OCI-LY3 (cell line): ENCODE measurements at regions not wholly inside any gene's neighbourhood (a gene's known extent, or its start where the extent isn't known, plus 50 kb on each side); places are given as distances from the start of the nearest gene placed in this dataset.

Source experiments
- H2AFZ ChIP-seq: fragments of 200-600, 300-600 bp; shearing (Covaris generic); 2 replicates; pipeline ENCODE4 v1.6.0; 2014; ENCODE audit warnings: antibody characterized with exemption, low read depth, low read length
- H3K27ac ChIP-seq: fragments of 200-600, 300-600 bp; sonication (generic); 2 replicates; pipeline ENCODE4 v1.5.1; 2014; ENCODE audit warnings: mild to moderate bottlenecking, low read length, moderate library complexity, mixed read lengths
- H3K27me3 ChIP-seq: fragments of 200-600, 300-600 bp; sonication (generic); 2 replicates; pipeline ENCODE4 v1.6.1; 2014; ENCODE audit warnings: low read depth, low read length, mixed read lengths
- H3K36me3 ChIP-seq: fragments of 200-600, 300-600 bp; sonication (generic); replicated peaks from 2 replicates; pipeline ENCODE3; 2014; ENCODE audit warnings: low read depth, low read length, mixed read lengths
- H3K4me1 ChIP-seq: fragments of 300-600, 200-600 bp; sonication (generic); 2 replicates; pipeline ENCODE4 v1.6.1; 2014; ENCODE audit warnings: low read length, mixed read lengths
- H3K4me2 ChIP-seq: fragments of 200-600, 300-600 bp; sonication (generic); 2 replicates; pipeline ENCODE4 v1.6.1; 2014; ENCODE audit warnings: low read length, mixed read lengths
- H3K4me3 ChIP-seq: fragments of 300-600, 200-600 bp; sonication (generic); 2 replicates; pipeline ENCODE4 v1.5.1; 2014; ENCODE audit warnings: antibody characterized with exemption, mild to moderate bottlenecking, low read length, moderate library complexity
- H3K79me2 ChIP-seq: fragments of 300-600, 200-600 bp; shearing (Covaris generic); 2 replicates; pipeline ENCODE4 v1.6.1; 2014; ENCODE audit warnings: mild to moderate bottlenecking, low read length, mixed read lengths
- H3K9ac ChIP-seq: fragments of 300-600, 200-600 bp; shearing (Covaris generic); 2 replicates; pipeline ENCODE4 v1.6.0; 2014; ENCODE audit warnings: mild to moderate bottlenecking, low read length, moderate library complexity
- H3K9me3 ChIP-seq: fragments of 200-600, 300-600 bp; shearing (Covaris generic); 2 replicates; pipeline ENCODE4 v1.6.1; 2014; ENCODE audit warnings: low read length, mixed read lengths; ENCODE audit not compliant: insufficient read depth
- H4K20me1 ChIP-seq: fragments of 200-600, 300-600 bp; sonication (generic); 2 replicates; pipeline ENCODE4 v1.6.1; 2016; ENCODE audit warnings: low read length, mixed read lengths; ENCODE audit not compliant: insufficient read depth
- CTCF ChIP-seq: fragments of 200-600, 300-600 bp; sonication (generic); IDR thresholded peaks from 2 replicates; pipeline ENCODE4 v1.5.1; 2014; ENCODE audit warnings: antibody characterized with exemption, low read length, low read depth
- EZH2phosphoT487 ChIP-seq: fragments of 200-600 bp; shearing (Covaris generic); IDR thresholded peaks from 2 replicates; pipeline ENCODE4 v1.6.1; 2018; ENCODE audit warnings: antibody characterized with exemption, mixed run types, low read depth

DNA sequence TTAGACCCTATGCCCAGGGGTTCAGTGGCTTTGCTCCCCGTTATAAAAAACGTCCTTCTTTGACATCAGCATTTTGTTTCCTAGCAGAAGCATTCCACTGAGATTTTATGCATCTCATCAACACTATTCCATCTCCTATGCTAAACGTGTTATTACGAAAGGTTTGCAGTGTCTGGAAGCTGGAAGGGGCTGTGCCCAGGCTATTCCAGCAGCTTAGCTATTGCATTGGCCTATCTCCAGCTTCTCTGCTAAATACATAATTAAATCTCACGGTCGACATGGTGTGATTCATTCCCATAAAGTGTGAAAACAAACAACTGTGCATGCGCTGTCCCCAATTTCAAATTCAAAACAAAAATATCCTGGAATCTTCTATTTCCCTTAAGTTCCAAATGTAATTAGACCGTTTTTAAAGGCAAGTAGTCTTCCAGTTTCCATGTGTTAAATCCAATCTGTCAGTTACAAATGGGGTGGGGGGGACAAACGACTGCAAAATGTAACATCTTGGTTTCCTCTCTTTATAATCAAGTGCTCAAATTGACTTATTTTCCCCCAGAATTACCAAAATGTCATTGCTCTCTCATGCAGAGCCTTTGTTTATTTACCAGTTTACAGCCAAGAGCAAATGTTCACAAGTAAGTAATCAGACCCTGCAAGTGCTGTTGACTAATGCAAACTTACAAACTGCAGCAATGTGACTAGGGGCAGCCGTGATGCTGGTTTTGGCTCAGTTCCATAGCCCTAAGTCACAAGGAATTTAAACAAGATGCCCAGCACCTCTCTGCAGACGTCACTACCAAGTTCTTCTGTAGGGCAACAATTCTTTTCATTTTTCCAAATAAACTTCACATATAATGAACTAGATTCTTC is 212.3 kb upstream of the RORB start:
- H3K4me2 ChIP-seq: no peak overlapping the region
- TF ChIP-seq EZH2phosphoT487 (no peak), CTCF (no peak)
- H3K27ac ChIP-seq: no peak overlapping the region
- H3K9ac ChIP-seq: no peak overlapping the region
- no peaks in the 10 kb centered on the region for H3K36me3 ChIP-seq
- H3K27me3 ChIP-seq: no peaks in the 10 kb centered on the region
- no peak overlapping the region for H3K4me3 ChIP-seq
- H3K4me1 ChIP-seq: peaks cover 14% of the 10 kb centered on the region
- H3K79me2 ChIP-seq: no peaks in the 10 kb centered on the region
- no peak overlapping the region for H2AFZ ChIP-seq
- H4K20me1 ChIP-seq: no peaks in the 10 kb centered on the region
- H3K9me3 ChIP-seq: no peaks in the 10 kb centered on the region

- TF ChIP-seq EZH2phosphoT487: no peak
- H2AFZ ChIP-seq: no peak overlapping the region
Measured at GRCh38 chr9:74293479-74293878, 203.7 kb upstream of the RORB start.

DNA sequence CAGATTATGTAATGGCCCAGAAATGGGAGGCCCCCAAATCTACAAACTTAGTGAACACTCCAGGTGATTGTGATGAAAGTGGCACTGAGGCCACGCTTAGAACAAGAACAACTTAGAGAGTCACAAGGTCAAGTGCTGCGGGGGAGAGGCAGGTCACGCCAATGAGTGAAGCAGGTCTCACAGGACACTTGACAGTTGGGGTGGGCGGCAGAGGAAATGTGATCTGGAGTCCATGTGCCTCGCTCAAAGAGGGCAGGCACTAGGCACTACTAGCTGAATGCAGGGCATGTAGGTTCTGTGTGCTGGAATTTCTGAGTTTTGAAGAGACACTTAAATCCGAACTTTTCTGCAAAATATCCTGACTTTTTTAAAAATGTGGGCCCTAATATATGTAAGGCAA is 193.2 kb upstream of the RORB start:
- no peaks in the 10 kb centered on the region for H3K9me3 ChIP-seq
- H2AFZ ChIP-seq: no peak overlapping the region
- no peak overlapping the region for H3K9ac ChIP-seq
- H3K4me2 ChIP-seq: no peak overlapping the region
- H3K36me3 ChIP-seq: no peaks in the 10 kb centered on the region
- H3K27ac ChIP-seq: no peak overlapping the region
- H3K4me1 ChIP-seq: no peaks in the 10 kb centered on the region
- no peak overlapping the region for H3K4me3 ChIP-seq
- no peaks in the 10 kb centered on the region for H3K79me2 ChIP-seq
- no peaks in the 10 kb centered on the region for H4K20me1 ChIP-seq
- no peaks in the 10 kb centered on the region for H3K27me3 ChIP-seq
- TF ChIP-seq EZH2phosphoT487 (no peak), CTCF (no peak)

More at GRCh38 chr9:74293479-74293878, 203.7 kb upstream of the RORB start:
- no peaks in the 10 kb centered on the region for H3K4me1 ChIP-seq
- no peak overlapping the region for H3K27ac ChIP-seq
- H3K27me3 ChIP-seq: no peaks in the 10 kb centered on the region
- H3K79me2 ChIP-seq: no peaks in the 10 kb centered on the region
- H3K36me3 ChIP-seq: no peaks in the 10 kb centered on the region
- no peaks in the 10 kb centered on the region for H3K9me3 ChIP-seq
- H3K4me2 ChIP-seq: no peak overlapping the region
- no peaks in the 10 kb centered on the region for H4K20me1 ChIP-seq
- no peak overlapping the region for H3K4me3 ChIP-seq
- no peak overlapping the region for H3K9ac ChIP-seq

- no peak overlapping the region for H2AFZ ChIP-seq
- no peak overlapping the region for H3K27ac ChIP-seq
- H4K20me1 ChIP-seq: no peaks in the 10 kb centered on the region
- H3K9ac ChIP-seq: no peak overlapping the region
- H3K27me3 ChIP-seq: no peaks in the 10 kb centered on the region
- H3K36me3 ChIP-seq: no peaks in the 10 kb centered on the region
- H3K4me1 ChIP-seq: no peaks in the 10 kb centered on the region
- no peaks in the 10 kb centered on the region for H3K79me2 ChIP-seq
- no peak overlapping the region for H3K4me3 ChIP-seq
- TF ChIP-seq EZH2phosphoT487 (no peak), CTCF (no peak)
- H3K4me2 ChIP-seq: no peak overlapping the region
- H3K9me3 ChIP-seq: no peaks in the 10 kb centered on the region
Measured at GRCh38 chr9:74304598-74304997, 192.5 kb upstream of the RORB start.
